Gastroesophageal sphincter (tissue), 3 donors: ENCODE measurements at regions not wholly inside any gene's neighbourhood (a gene's known extent, or its start where the extent isn't known, plus 50 kb on each side); places are given as distances from the start of the nearest gene placed in this dataset.

Experiments
- POLR2A ChIP-seq, 2 donors: fragments of 450-650 bp; IDR thresholded peaks; one replicate each; pipeline ENCODE4 v1.6.1; 2017; ENCODE audit warnings: antibody characterized with exemption in 2 of 2, mild to moderate bottlenecking in 2 of 2, moderate library complexity in 1 of 2
- POLR2AphosphoS5 ChIP-seq: sonication (generic); formaldehyde crosslinking; IDR thresholded peaks from one replicate; pipeline ENCODE4 v1.6.1; 2017; ENCODE audit warnings: antibody characterized with exemption
- TF ChIP-seq, protein P1 (sequence below), 4 experiments: fragments of 200-600 bp in 2 of 4; fragments of 450-650 bp in 2 of 4; sonication (generic) in 1 of 4; IDR thresholded peaks; one replicate each; pipeline ENCODE4 v1.5.1; 2017 to 2019; ENCODE audit warnings: antibody characterized with exemption in 4 of 4, mild to moderate bottlenecking in 2 of 4, moderate library complexity in 2 of 4

DNA sequence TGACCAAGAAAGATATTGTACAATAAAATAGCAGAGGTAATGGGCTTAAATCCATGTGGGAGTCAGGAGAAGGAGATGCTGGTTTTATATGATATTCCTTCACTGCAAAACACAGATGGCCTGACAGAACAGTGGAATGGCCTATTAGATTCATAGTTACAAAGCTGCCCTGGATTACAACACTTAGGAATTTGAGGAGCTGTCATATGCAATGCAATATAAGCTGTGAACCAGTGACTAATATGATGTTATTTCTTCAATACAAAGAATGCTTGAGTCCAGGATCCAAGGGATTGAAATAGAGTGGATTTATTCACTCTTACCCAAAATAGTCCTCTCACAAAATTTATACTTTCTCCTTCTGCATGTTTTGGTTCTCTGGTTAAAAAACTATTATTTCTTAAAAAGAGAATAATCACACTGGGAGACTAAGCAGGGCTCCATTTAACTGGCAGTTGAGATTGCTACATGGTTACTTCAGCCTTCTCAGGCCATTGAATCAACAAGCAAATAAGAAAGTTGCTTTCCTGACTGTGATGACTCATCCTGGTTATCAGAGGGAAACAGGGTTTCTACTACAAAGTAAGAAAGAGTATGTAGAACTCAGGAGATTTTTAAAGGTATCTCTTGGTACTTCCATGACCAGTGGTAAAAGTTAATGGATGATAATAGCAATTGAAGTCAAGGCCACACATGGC lies 79.8 kb upstream of the ZPLD1 start:
- TF ChIP-seq, protein P1, sequence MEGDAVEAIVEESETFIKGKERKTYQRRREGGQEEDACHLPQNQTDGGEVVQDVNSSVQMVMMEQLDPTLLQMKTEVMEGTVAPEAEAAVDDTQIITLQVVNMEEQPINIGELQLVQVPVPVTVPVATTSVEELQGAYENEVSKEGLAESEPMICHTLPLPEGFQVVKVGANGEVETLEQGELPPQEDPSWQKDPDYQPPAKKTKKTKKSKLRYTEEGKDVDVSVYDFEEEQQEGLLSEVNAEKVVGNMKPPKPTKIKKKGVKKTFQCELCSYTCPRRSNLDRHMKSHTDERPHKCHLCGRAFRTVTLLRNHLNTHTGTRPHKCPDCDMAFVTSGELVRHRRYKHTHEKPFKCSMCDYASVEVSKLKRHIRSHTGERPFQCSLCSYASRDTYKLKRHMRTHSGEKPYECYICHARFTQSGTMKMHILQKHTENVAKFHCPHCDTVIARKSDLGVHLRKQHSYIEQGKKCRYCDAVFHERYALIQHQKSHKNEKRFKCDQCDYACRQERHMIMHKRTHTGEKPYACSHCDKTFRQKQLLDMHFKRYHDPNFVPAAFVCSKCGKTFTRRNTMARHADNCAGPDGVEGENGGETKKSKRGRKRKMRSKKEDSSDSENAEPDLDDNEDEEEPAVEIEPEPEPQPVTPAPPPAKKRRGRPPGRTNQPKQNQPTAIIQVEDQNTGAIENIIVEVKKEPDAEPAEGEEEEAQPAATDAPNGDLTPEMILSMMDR (IDR thresholded peaks at IDR 0.05): no peak
- TF ChIP-seq POLR2A (IDR thresholded peaks at IDR 0.05): no peak
- TF ChIP-seq POLR2AphosphoS5: no peak
